Stimulated activated CD8-positive, alpha-beta memory T cell treated with anti-CD3 and anti-CD28 coated beads, Interleukin-12 subunit alpha, Interleukin-12 subunit beta, amount 100 ng/mL, for 24 hours (primary cell): ENCODE measurements at regions not wholly inside any gene's neighbourhood (a gene's known extent, or its start where the extent isn't known, plus 50 kb on each side); places are given as distances from the start of the nearest gene placed in this dataset.

Source experiments
- DNase-seq: peaks from one replicate; pipeline ENCODE4 v3.0.0-alpha.2; 2020; ENCODE audit errors: extremely low read depth

DNA sequence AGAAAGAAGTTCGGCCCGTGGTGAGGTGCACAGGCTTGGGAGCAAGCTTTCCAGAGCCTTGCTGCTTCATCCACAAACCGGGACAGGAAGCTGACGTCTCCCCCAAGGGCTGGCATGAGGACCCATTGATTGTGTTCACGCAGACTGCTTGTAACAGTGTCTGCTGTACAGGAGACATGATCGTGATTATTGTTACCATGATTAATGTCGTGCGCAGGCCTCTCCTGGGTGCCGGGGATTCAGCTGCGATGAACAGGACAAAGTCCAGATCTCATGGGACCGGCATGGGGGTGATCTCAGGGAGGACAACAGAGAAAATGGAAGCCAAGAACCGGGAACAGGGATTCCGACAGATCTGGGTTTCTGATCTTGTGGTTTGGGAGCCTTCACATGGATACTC is 219.9 kb downstream of the BRD1 start:
- no peak for DNase-seq

DNA sequence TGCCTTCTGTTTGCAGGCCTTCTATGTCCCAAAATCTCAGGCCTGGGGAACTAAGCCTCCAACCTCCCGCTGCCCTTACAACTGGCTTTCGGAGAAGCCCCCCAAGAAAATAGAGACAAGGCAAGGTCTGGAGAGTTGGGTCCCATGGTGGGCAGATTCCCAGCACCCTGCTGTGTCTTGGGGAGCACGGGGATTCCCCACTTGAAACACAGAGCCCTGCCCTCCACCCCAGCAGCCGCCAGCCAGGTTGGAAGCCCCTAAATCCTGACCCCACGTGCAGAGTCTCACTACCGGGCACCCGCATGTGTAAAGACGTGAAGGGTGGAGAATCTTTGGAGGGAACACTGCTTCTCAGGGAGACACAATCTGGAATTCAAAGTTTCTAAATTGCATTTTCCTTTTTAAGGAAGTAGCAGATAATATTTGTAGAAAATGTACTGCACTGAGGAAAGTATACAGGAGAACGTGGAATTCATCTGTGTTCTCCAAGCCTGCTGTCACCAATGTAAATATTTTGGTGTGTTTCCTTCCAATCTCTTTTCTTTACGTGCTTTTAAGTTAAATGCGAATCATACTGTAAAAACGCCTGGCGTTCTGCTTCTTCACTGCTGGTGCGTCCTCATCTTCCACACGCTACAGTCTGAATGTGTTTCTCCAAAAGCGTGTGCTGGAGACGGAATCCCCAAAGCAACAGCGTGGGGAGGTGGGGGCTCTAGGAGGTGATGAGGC is 220.9 kb downstream of the BRD1 start:
- no peak for DNase-seq

DNA sequence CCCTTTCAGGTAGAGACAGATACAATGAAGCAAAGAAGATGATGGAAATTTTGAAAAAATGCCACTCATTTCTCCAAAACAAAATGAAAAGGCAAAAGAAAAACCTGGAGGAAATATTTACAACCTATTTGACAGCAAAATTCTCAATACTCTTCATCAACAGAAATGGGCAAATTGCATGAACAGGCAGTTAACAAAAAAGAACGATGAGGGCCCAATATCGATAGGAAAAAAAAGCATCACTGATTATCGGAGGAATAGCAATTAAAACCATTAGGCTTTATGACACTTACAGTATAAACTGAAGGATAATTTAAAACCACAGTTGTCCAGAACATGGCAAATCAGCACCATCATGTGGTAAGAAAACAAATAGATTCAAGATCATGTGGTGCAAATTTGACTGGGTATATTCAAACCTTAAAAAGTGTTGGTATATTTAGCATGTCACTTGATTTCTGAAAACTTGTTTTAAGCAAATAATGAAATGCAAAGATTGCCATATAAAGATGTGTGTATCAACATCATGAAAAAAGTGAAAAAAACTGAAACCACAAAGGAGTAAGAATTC is 222.9 kb downstream of the BRD1 start:
- no peak for DNase-seq

DNA sequence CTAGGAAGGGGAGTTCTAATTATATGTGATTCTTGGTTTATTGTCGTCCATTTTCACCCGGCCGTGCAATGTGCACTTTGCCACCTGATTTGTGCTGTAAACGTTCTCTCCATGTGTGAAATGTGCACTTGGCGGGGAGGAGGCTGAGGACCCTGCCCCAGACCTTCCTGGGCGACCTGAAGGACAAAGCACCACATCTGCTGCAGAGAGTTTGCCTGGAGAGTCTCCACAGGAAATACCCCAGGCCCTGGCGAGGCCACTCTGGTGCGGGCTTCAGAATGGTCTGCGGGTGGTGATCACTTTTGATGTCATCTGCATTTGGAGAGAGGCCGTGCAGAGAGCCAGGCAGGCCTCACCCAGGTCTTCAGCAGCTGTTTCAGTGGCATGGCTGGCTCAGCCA is 224.7 kb downstream of the BRD1 start:
- no peak for DNase-seq

DNA sequence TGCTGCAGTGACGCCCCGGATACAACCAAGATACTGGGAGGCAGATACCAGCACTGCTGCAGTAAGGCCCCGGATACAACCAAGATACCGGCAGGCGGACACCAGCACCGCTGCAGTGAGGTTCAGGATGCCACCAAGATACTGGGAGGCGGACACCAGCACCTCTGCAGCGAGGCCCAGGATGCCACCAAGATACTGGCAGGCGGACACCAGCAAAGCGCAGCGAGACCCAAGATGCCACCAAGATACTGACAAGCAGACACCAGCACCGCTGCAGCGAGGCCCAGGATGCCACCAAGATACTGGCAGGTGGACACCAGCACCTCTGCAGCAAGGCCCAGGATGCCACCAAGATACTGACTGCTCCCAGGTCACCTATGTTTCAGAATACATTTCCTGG is 225.2 kb downstream of the BRD1 start:
- DNase-seq, result no peak

DNA sequence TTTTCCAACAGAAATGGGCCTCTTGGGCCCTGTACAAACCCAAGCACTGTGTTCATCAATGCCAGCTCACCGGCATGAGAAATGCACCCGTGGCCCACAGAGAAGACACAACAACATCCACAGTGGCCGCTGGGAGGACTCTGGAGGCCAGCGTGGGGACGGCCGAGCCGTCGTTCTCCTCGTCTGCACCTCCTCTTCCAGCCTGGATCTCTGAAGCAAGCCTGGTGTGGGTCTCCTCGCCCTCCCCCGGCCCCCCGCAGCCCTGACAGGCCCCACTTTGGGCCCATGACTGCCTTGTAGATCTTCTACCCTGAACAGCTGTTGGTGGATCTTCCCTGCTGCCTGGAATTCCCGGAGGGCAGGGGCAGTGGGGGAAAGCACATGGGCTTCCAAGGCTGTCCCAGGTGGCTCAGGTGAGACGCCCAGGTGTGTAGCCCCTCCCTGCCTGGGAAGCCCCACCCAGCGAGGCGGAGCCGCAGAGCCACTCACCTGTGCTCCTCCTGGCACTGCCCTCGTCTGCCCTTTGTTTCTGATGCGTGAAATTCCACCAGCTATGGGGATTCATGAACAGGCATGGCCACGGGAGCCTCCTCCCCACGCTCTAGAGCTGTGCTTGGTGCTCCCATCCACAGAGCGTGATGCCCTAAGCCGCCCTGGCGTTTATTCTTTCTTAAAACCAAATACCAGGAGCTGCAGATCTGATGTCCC is 225.9 kb downstream of the BRD1 start:
- no peak for DNase-seq

DNA sequence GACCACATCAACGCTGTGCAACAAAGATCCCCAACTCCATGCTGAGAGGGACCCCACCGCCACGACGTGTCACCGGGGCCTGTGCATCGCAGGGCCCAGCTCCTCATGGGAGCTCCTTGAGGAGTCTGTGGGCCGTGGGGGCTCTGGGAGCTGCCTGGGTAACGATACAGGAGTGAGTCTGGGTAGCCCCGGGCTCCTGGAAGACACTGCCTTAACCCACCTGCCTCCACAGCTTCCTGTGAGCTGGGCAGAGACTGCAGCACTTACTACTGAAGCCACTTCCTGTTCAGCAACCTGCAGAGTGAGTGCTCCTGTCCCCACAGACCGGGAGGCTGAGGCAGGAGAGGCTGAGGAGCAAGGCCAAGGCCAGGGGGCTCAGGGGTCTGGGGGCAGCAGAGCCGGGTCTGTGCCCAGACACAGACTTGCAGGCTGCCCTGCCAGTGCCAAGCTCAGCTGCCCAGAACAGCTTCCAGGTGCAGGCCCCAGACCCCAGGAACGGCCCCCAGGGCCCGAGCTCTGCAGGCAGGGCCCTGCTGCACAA is 226.7 kb downstream of the BRD1 start:
- DNase-seq, result no peak

DNA sequence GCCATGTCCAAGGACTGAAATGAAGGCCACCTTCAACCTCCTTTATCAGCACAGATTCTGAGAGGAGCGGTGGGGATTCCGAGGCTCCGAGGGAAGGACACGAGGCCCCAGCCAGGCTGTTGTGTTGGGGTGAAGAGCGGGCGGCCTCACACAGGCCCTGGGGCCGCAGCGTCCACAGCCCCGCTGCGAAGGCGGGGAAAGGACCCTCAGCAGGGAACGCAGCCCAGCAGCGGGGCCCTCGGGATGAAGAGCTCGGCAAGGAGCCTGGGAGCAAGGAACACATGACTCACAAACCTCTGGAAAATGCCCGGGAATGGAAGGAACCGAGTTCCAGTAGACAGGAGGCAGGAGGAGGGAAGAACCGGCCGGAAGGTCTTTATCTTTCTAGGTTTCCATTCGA is 227.2 kb downstream of the BRD1 start:
- no peak for DNase-seq

DNA sequence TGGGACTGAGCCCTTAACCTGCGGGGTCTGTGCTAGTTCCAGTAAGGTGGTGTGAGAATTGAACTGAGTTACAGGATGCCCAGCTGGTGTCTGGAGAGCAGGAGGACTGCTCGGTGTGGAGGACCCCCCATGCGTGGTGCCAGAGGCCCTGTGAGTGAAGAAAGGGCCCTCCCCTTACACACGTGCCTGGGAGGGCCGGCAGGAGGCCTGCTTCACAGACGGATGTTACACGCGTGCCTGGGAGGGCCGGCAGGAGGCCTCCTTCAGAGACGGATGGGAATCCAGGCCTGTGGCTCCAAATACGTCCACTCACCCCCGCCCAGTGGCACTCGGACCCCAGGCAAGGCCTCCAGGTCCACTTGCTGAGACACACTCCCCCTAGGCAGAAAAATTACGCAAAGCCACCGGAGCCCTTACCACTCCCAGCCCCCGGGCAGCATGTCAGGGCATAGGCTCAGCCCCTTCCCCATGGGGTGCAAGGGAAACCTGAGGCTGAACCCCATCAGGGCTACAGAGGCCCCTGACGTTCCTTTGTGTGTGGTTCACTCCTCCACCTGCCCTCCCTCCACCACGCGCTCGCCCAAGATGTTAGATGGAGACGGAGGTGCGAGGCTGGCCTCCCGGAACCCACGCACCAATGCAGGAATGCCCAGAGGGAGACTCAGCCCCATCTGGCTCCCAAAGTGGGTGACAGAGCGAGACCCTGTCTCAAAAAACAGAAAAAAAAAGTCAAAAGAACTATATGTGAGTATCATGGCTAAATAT is 227.8 kb downstream of the BRD1 start:
- DNase-seq, result no peak

DNA sequence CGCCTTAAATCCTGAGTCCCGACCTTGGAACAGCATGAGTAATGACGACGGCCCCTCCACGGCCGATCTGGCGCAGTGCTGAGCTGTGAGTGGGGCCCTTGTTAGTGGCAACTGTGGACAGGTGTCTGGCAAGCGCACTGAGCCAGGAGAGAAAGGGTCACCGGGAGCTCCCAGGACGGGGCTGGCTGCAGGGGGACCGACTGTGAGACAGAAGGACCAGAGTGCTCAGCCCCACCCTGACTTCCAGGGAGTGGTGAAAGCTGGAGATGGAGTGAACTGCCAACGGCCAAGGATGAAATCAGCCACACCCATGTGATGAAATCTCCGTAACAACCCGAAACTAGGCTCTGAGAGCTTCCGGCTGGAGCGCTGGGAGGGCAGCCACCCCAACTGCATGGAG is 228.6 kb downstream of the BRD1 start:
- DNase-seq, result no peak

DNA sequence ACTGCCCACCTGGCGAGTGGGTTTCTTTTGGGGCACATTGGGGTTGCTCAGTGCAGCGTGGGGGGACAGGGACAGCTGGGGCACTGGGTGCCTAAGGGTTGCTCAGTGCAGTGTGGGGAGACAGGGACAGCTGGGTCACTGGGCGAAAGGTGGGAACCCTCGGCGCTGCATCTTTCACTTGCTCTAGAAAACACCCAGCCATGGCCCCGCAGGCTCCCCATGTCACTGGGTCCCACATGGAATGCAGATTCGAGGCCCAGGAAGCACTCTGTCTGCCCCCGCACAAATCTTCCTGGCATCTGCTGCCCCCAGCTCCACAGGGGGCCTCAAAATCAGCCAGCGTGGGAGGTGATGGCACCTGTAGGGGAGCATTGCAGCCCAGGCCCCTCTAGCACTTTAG is 229.3 kb downstream of the BRD1 start:
- no peak for DNase-seq

DNA sequence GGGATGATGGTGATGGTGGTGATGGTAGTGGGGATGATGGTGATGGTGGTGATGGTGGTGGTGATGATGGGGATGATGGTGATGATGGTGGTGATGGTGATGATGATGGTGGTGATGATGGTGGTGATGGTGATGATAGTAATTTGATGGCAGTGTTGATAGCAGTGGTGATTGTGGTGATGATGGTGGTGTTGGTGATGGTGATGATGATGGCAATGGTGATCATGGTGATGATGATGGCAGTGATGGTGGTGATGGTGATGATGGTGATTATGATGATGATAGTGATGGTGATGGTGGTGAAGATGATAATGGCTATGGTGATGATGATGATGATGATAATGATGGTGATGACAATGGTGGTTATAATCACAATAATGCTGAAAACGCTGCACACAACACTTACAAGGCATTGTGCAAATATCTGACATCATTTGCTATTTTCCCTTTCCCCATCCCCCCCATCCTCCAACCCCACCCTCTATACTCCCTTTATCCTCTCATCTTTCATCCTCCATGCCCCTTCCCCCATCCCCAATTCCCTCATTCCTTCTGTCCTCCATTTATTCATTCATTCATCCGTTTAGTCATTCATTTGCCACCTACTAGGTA is 230.1 kb downstream of the BRD1 start:
- no peak for DNase-seq

DNA sequence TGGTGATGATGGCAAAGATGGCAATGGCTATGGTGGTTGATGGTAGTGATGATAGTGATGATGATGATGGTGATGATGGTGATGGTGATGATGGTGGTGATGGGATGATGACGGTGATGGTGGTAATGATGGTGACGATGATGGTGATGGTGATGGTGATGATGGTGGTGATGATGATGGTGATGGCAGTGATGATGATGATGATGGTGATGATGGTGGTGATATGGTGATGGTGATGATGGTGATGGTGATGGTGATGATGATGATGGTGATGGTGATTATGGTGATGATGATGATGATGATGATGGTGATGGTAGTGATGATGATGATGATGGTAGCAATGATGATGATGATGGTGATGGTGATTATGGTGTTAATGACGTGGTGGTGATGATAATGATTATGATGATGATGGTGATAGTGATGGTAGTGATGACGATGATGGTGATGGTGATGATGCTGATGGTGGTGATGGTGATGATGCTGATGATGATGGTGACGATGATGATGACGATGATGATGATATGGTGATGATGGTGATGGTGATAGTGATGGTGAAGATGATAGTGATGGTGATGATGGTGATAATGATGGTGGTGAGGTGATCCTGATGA is 232.1 kb downstream of the BRD1 start:
- no peak for DNase-seq

DNA sequence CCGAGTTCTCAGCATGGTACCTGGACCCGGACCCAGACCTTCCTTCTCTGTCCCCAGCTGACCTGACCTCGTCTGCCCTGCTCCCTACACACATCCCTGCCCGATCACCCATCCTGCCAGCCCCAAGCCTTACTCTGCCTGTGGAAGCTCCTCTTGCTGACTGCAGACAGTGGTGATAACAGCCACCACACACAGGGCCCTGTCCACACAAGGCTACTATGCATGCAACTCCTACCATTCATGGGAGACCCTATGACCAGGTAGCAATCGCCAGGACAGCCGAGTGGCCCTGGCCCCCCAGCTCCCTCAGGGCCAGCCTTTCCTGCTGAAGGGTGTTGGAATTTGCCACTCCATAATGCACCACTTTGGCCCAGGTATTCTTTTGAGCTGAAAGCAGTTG is 233.6 kb downstream of the BRD1 start:
- DNase-seq, result no peak

DNA sequence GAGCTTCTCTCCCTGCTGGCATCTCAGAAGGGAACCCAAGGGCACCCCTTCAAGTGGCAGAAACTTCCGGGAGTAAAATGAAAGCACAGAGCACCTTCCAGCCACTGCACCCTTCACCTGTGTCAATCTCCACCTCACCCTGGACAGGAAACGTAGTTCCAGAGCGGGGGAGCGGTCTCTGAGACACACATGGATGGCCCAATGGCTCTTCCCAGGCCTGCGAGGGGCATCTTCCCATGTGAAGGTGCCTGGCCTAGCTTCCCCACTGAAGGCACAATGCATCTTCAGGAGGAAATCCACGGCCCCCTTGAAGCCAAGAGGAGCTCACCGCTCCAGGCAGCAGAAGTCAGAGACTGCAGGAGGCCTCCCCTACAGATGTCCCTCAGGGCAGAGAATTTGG is 234.2 kb downstream of the BRD1 start:
- no peak for DNase-seq

DNA sequence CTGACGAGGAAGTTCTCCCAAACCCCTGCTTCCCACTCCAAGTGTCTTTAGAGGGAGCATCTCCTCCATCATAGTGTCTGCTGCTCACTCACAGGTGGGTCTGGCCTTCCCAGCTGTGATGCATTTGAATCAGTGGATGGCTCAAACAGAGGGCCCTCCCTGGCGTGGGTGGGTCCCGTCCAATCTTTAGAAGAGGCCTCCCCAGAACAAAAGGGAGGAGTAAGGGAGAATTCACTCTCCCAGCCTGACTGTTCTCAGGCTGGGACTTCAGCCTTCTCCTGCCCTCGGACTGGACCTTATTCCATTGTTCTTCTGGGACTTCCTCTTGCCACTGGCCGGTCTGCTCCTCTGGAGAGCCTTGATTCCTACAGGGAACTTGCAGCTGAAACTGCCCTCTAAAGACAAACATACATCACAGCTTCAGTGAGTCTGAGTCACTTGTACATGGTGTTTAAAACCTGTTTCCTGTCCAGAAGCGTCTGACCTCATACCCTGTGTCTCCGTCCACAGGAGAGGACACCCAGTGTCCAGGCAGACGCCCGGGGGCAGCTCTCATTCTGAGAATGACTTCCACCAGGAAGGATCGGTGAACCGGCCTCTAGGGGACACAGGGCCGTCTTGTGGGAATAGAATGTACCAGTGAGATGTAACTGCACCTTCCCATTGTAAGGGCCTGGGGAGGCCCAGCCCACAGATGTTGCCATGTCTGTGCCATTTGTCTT is 234.7 kb downstream of the BRD1 start:
- no peak for DNase-seq

DNA sequence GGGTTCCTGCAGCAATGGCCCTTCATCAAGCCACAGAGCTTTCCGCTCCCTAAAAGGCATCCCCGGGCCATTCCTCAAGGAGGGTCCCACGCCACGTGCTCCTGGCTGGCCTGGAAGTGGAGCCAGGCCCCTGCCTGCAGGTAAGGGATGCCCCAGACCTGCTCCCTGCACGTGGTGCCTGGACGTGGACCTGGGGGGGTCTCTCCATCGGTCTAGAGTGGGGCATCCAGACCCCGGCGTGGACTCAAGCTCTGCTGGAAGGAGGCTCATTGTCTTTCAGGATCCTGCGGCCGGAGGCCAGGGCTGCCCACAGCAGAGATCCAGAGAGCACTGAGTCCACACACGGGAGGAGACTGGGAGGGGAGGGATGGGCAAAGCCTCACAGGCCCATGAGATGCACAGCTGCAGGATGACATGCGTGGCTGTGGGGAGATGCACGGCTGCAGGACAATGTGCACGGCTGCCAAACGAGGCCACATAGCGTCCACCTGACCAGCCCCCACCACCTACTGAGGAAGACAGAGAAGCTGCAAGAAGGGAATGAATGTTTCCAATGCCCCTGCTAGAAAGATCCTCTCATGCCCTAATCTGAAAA is 236.7 kb downstream of the BRD1 start:
- no peak for DNase-seq

DNA sequence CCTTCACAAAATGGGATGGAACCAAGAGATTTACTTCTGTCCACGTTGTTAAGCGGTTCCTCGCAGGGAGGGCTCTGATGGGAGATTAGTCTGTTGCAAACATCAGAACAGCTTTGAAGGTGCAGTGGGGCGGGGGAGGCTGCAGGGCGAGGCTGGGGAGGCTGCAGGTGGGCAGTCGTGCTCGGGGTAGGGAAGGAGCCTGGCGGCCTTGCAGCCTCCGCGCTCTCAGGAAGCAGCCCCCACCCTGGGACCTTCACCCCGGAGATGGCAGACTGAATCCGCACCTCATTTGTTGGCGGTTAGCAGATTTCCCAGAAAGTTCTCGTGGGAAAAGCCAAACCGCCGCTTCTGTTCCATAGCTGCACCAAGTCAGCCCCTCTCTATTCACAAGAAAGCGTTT is 237.3 kb downstream of the BRD1 start:
- DNase-seq, result no peak

DNA sequence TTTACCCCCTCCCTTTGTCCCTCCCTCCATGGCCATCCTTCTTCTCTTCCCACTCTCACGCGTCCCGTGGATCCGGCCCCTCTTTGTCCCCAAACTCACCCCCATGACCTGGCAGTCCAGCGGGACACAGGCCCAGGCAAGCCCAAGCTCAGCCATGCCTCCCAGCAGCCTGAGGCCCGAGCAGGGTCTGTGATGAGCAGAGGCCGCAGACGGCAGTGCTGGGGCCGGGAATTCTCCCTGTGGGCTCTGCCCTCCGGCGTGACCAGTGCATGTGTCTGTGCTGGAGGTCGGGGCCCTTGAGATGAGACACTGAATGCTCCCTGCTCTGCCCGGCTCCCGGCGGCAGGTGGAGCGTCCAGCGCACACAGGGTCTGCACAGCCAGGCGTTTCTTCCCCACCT is 237.9 kb downstream of the BRD1 start:
- no peak for DNase-seq

DNA sequence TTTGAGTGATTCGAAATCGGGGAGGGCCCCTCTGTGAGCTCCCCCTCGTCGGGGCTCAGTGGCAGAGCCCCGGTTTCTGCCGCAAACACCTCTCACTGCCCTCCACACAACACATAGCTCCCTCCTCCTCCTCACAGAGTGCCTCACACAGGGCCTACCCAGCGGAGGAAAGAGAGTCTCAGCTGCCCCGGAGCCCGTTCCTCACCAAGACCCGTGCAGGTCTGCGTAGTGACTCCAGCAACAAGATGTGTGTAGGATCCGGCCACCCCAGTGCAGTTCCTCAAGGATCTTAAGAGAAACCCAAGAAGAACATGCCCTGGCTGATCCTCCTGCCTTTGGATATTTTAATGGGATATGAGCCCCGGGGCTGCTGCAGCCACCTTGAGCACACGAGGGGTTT is 238.4 kb downstream of the BRD1 start:
- no peak for DNase-seq
